BLaER1 (cell line): ENCODE measurements at regions not wholly inside any gene's neighbourhood (a gene's known extent, or its start where the extent isn't known, plus 50 kb on each side); places are given as distances from the start of the nearest gene placed in this dataset.
"Not testable (repeated sequence)": the region's sequence is repeated elsewhere in the genome, so short reads cannot be mapped to it uniquely, and the experiment has no call there.

Experiments
- H3K27ac ChIP-seq: shearing (Covaris generic); formaldehyde crosslinking; 2 replicates; pipeline ENCODE4 v1.8.1; 2022
- H3K27me3 ChIP-seq: shearing (Covaris generic); formaldehyde crosslinking; 2 replicates; pipeline ENCODE4 v1.8.1; 2022
- H3K36me3 ChIP-seq: shearing (Covaris generic); formaldehyde crosslinking; 2 replicates; pipeline ENCODE4 v1.8.1; 2022
- H3K4me1 ChIP-seq: shearing (Covaris generic); formaldehyde crosslinking; 2 replicates; pipeline ENCODE4 v1.8.1; 2022
- H3K4me2 ChIP-seq: shearing (Covaris generic); formaldehyde crosslinking; 2 replicates; pipeline ENCODE4 v1.8.1; 2022
- H3K4me3 ChIP-seq: shearing (Covaris generic); formaldehyde crosslinking; 2 replicates; pipeline ENCODE4 v1.8.1; 2022
- H3K9ac ChIP-seq: shearing (Covaris generic); formaldehyde crosslinking; 2 replicates; pipeline ENCODE4 v1.8.1; 2022
- H3K9me3 ChIP-seq: shearing (Covaris generic); formaldehyde crosslinking; 2 replicates; pipeline ENCODE4 v1.8.1; 2022
- H4K20me1 ChIP-seq: shearing (Covaris generic); formaldehyde crosslinking; 2 replicates; pipeline ENCODE4 v1.8.1; 2022
- Cebpa-rat ChIP-seq: shearing (Covaris generic); IDR thresholded peaks from 2 replicates; pipeline ENCODE4 v1.8.1; 2022

- Histone ChIP-seq H3K27me3 (peaks cover 53% of the 10 kb centered on the region), H3K4me2 (no peak overlapping the region), H3K36me3 (no peaks in the 10 kb centered on the region), H4K20me1 (no peaks in the 10 kb centered on the region), H3K9me3 (no peaks in the 10 kb centered on the region), H3K4me3 (no peak overlapping the region), H3K27ac (no peak overlapping the region), H3K9ac (no peak overlapping the region), H3K4me1 (no peaks in the 10 kb centered on the region)
- TF ChIP-seq Cebpa-rat = no peak
Measured at GRCh38 chrX:73390628-73391567, 56.0 kb upstream of the CDX4 start.

- no peaks in the 10 kb centered on the region for H3K36me3 ChIP-seq
- H3K27me3 ChIP-seq = peaks cover 73% of the 10 kb centered on the region
- no peak overlapping the region for H3K9ac ChIP-seq
- H3K27ac ChIP-seq = no peak overlapping the region
- H3K4me1 ChIP-seq = no peaks in the 10 kb centered on the region
- H3K4me2 ChIP-seq = no peak overlapping the region
- no peak overlapping the region for H3K4me3 ChIP-seq
- no peaks in the 10 kb centered on the region for H4K20me1 ChIP-seq
- H3K9me3 ChIP-seq = 0 out of 2 replicates have a peak, but pooled peaks cover 7% of the 10 kb centered on the region
- no peak for TF ChIP-seq Cebpa-rat
Measured at GRCh38 chrX:73366696-73367095, 80.2 kb upstream of the CDX4 start.

GRCh38 chrX:73357294-73357693, 89.6 kb upstream of the CDX4 start:
- H3K4me3 ChIP-seq, H3K9ac ChIP-seq, H4K20me1 ChIP-seq, H3K27ac ChIP-seq, H3K4me2 ChIP-seq, H3K9me3 ChIP-seq, H3K4me1 ChIP-seq, H3K36me3 ChIP-seq: not testable (repeated sequence)
- H3K27me3 ChIP-seq = peaks cover 49% of the 10 kb centered on the region

GRCh38 chrX:73348977-73349376, 97.9 kb upstream of the CDX4 start:
- no peak for TF ChIP-seq Cebpa-rat

GRCh38 chrX:73337366-73337765, 109.5 kb upstream of the CDX4 start:
- peaks cover 24% of the 10 kb centered on the region for H3K9me3 ChIP-seq
- H3K4me3 ChIP-seq = no peak overlapping the region
- no peak overlapping the region for H3K9ac ChIP-seq
- no peak overlapping the region for H3K4me2 ChIP-seq
- H3K27me3 ChIP-seq = peaks cover 49% of the 10 kb centered on the region
- no peaks in the 10 kb centered on the region for H4K20me1 ChIP-seq
- H3K27ac ChIP-seq = no peak overlapping the region
- no peaks in the 10 kb centered on the region for H3K4me1 ChIP-seq
- H3K36me3 ChIP-seq = no peaks in the 10 kb centered on the region
- TF ChIP-seq Cebpa-rat = no peak

More at GRCh38 chrX:73348977-73349376, 97.9 kb upstream of the CDX4 start:
- Histone ChIP-seq H3K9me3 (peaks cover 37% of the 10 kb centered on the region), H3K27me3 (peaks cover 66% of the 10 kb centered on the region), H3K27ac (no peak overlapping the region), H3K4me3 (no peak overlapping the region), H4K20me1 (no peaks in the 10 kb centered on the region), H3K4me1 (no peaks in the 10 kb centered on the region), H3K4me2 (no peak overlapping the region), H3K9ac (no peak overlapping the region), H3K36me3 (no peaks in the 10 kb centered on the region)

GRCh38 chrX:73289039-73289438, 74.4 kb upstream of the NAP1L2 start:
- Histone ChIP-seq H3K27me3 (peaks cover 10% of the 10 kb centered on the region), H3K4me1 (no peaks in the 10 kb centered on the region), H3K27ac (no peak overlapping the region), H4K20me1 (no peaks in the 10 kb centered on the region), H3K4me3 (no peak overlapping the region), H3K9me3 (peaks cover 9% of the 10 kb centered on the region; the same call in 1 of the 2 replicates), H3K36me3 (no peaks in the 10 kb centered on the region), H3K9ac (no peak overlapping the region), H3K4me2 (no peak overlapping the region)
- TF ChIP-seq Cebpa-rat = no peak

- Histone ChIP-seq H3K4me3 (no peak overlapping the region), H3K9me3 (no peaks in the 10 kb centered on the region), H4K20me1 (0 out of 2 replicates have a peak, but pooled peaks cover 9% of the 10 kb centered on the region), H3K36me3 (no peaks in the 10 kb centered on the region), H3K27me3 (peaks cover 58% of the 10 kb centered on the region), H3K4me2 (no peak overlapping the region), H3K27ac (no peak overlapping the region), H3K4me1 (peaks cover 7% of the 10 kb centered on the region; the same call in 1 of the 2 replicates), H3K9ac (no peak overlapping the region)
- no peak for TF ChIP-seq Cebpa-rat
Measured at GRCh38 chrX:73270753-73271152, 56.1 kb upstream of the NAP1L2 start.

- TF ChIP-seq Cebpa-rat = no peak
- peaks cover 7% of the 10 kb centered on the region; the same call in 1 of the 2 replicates for H3K4me1 ChIP-seq
- H3K27me3 ChIP-seq = peaks cover 65% of the 10 kb centered on the region
- H3K27ac ChIP-seq = no peak overlapping the region
- no peaks in the 10 kb centered on the region for H3K9me3 ChIP-seq
- H3K4me3 ChIP-seq = no peak overlapping the region
- H3K4me2 ChIP-seq = no peak overlapping the region
- H3K9ac ChIP-seq = no peak overlapping the region
- no peaks in the 10 kb centered on the region for H3K36me3 ChIP-seq
- H4K20me1 ChIP-seq = 0 out of 2 replicates have a peak, but pooled peaks cover 9% of the 10 kb centered on the region
Measured at GRCh38 chrX:73268463-73268862, 53.8 kb upstream of the NAP1L2 start.

- Histone ChIP-seq H3K9ac (no peak overlapping the region), H4K20me1 (0 out of 2 replicates have a peak, but pooled peaks cover 9% of the 10 kb centered on the region), H3K4me2 (no peak overlapping the region), H3K4me3 (no peak overlapping the region), H3K4me1 (peaks cover 7% of the 10 kb centered on the region; the same call in 1 of the 2 replicates), H3K27ac (no peak overlapping the region), H3K27me3 (peaks cover 69% of the 10 kb centered on the region), H3K9me3 (no peaks in the 10 kb centered on the region), H3K36me3 (no peaks in the 10 kb centered on the region)
- no peak for TF ChIP-seq Cebpa-rat
Measured at GRCh38 chrX:73267979-73268378, 53.3 kb upstream of the NAP1L2 start.

GRCh38 chrX:73267206-73267605, 52.6 kb upstream of the NAP1L2 start:
- no peaks in the 10 kb centered on the region for H3K9me3 ChIP-seq
- no peak overlapping the region for H3K4me2 ChIP-seq
- peaks cover 7% of the 10 kb centered on the region; the same call in 1 of the 2 replicates for H3K4me1 ChIP-seq
- 0 out of 2 replicates have a peak, but pooled peaks cover 9% of the 10 kb centered on the region for H4K20me1 ChIP-seq
- H3K27me3 ChIP-seq = peaks cover 77% of the 10 kb centered on the region
- no peak for TF ChIP-seq Cebpa-rat
- no peaks in the 10 kb centered on the region for H3K36me3 ChIP-seq
- H3K4me3 ChIP-seq = no peak overlapping the region
- H3K27ac ChIP-seq = no peak overlapping the region
- no peak overlapping the region for H3K9ac ChIP-seq
